GM19043 (cell line): ENCODE measurements at regions not wholly inside any gene's neighbourhood (a gene's known extent, or its start where the extent isn't known, plus 50 kb on each side); places are given as distances from the start of the nearest gene placed in this dataset.

Experiments used
- ATAC-seq: cut with Tn5 transposase; IDR thresholded peaks from one replicate; pipeline ENCODE4 v1.9.1; 2021; ENCODE audit warnings: low read depth; ENCODE audit not compliant: unreplicated experiment

GRCh38 chr4:81904121-81904520 lies 432.4 kb upstream of the RASGEF1B start:
- no peak for ATAC-seq

DNA sequence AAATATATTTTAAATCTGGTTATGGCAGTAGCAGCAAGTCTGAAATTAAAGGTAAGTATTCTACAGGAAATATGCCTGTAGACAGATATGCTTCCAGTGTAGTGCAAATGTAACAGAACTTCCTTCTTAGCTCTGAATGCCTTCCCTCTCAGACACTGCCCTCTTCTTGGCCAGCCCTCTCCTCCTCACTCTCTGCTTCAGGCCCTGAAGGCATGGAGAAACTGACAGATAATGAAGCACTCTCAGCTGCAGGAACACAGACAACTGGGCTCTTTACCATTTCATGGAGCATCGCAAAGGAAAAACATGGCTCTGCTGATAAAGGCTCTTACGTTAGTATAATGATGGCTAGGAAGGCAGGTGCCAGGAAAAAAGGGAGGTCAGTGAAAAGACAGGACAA lies 431.5 kb upstream of the RASGEF1B start:
- no peak for ATAC-seq

DNA sequence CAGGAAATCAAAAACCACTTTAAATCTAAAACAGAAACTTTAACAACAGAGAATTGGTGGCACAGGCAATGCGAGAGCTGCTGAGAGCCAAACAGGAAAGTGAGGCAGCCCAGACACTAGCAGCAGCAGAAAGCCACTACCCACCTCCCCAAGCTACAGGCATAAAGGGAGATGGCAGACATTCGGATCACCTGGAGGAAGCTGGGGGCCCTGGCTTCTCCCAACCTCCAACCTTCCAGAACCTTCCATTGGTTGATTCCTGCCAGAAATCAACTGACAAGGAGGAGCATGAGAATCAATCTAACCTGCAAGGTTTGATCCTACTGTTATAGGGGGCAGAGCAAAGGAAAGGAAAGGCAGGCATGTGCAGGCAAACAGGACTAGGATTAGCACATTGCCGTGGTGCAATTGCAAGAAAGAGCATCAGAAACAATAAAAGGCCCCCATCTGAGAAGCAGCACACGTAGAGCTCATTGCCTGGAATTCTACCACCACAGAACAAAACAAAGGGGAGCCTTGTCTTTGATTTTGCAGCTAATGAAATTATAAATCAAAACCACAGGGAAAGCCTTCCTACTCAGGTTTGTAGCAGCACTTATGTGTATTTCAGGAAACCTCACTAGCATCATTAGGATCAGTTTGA lies 427.3 kb upstream of the RASGEF1B start:
- no peak for ATAC-seq

- no peak for ATAC-seq
Measured at GRCh38 chr4:81896936-81897335, 425.2 kb upstream of the RASGEF1B start.

GRCh38 chr4:81891005-81891996 lies 419.6 kb upstream of the RASGEF1B start:
- ATAC-seq, result no peak

GRCh38 chr4:81884986-81885385 lies 413.3 kb upstream of the RASGEF1B start:
- ATAC-seq, result no peak

DNA sequence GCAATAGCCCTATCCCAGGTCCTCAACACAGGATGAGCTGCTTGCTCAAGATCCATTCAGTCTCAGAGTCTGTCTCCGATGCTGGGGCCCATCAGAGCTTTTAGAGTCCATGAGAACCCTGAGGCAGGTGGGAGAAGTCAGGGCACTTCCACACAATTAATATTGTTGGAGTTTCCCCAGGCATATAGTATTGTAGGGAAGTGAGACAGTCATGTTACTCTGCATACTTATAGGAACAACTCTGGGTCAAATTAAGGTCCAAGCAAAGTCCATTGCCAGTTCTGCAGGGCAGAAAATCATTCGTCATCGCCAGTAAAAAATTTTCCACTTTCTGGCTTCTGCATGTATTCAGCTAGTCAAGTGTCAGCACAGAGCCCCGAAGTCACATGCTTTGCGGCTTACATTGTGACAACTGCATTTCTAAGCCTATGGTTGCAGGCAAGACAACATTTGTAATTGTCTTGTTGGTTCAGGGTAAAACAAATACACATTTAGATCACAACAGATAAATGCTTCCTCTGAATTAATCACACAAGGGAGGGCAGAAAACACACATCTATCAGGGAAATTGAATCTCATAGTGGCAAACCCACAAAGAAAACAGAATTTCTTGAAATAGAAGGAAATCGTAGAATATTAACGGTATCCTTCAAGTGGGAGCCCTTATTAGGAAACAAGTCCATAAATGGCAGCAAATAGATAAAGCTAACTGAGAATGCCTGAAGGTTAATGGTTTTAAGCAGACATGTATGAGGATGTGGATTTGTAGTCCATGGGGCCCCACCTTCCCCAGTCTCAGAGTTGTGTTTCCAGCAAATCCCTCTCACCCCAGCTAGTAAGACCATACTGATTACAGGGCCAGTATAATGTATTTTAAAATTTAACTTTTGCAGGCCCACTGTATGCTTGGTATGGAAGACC lies 412.1 kb upstream of the RASGEF1B start:
- no peak for ATAC-seq

DNA sequence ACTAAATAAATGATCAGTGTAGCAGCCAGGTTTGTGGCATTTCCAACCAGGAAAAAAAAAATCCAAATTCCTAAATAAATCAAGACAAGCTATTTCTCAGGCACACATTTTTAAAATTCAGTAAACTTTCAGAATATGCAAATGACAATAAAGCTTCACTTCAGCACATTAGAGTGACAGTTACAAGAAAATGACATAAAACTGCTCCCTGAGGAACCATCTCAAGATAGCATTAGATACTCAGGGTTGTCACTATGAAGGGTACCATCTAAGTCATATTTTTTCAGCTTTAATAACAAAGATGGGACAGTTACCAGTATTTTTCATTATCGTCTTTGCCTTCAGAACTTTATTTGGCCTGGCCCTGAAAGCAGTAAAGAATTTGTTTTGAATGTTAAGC lies 411.3 kb upstream of the RASGEF1B start:
- no peak for ATAC-seq

- ATAC-seq, result no peak
Measured at GRCh38 chr4:81881855-81882621, 410.3 kb upstream of the RASGEF1B start.

DNA sequence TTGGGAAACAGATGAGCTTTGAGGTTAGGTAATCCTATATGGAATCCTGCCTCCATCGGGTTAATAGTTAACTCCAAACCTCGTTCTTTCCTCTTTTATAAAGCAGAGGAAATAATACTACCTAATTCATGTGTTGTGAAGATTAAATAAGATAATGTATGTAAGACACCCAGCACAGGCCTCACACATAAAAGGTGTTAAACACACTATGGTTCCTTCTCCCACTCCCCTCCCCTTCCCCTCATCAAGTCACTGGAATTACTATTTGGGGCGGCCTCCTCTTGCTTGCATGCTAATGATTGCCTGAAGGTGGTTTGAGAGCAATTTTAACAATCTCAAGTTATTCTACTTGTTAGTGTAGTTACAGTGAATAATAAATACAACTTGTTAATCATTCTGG lies 404.4 kb upstream of the RASGEF1B start:
- no peak for ATAC-seq

- ATAC-seq, result no peak
Measured at GRCh38 chr4:81874661-81875515, 403.2 kb upstream of the RASGEF1B start.

GRCh38 chr4:81870275-81870674 lies 398.6 kb upstream of the RASGEF1B start:
- no peak for ATAC-seq

DNA sequence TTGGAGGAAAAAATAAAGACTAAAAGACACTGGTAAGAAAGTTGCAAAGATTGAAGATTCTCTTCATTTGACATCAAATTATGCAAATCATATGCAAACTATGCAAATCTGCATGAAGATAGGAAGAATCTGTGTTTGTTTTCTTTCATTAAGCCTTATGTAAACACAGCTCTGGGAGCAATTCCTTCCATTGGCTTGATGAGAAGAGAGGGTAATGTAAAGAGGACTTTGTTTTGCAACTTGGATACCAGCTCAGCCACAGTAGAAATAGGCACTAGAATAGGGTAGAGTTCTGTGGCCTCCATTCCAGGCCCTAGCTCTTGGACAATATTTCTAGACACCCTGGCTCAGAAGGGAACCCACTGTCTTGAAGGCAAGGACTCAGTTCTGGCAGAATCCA lies 388.4 kb upstream of the RASGEF1B start:
- no peak for ATAC-seq

- ATAC-seq, result no peak
Measured at GRCh38 chr4:81854406-81854805, 382.7 kb upstream of the RASGEF1B start.

DNA sequence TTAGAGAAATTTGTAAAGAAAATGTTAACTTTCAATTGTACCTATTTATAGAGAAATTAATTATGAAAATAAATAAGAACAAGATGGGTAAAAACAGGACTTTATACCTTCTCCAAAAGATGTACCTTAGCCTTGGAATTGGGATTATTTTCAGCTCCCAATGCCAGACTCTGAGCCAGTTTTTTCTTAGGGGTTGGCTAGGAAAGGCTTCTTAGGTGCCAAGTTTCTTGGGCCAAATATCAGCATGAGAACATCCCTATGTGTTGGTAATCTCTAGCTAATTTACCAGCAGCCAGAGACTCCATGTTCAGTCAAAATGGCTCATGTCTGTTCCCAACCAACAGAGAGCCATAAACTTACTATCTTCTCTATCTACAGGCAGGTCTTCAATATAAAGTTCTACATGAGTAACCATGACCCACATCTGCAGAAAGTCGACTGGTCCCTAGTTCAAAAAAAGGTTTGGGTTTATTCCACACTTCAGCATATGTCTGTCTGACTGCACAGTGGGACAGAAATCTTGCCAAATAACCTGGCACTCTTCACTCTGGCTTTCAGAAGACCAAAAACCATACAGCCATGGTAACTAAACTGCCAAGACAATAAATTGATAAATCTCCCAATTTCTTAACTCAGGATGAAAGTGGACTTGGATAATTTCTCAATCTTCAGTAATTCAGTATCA lies 380.5 kb upstream of the RASGEF1B start:
- ATAC-seq, result no peak

DNA sequence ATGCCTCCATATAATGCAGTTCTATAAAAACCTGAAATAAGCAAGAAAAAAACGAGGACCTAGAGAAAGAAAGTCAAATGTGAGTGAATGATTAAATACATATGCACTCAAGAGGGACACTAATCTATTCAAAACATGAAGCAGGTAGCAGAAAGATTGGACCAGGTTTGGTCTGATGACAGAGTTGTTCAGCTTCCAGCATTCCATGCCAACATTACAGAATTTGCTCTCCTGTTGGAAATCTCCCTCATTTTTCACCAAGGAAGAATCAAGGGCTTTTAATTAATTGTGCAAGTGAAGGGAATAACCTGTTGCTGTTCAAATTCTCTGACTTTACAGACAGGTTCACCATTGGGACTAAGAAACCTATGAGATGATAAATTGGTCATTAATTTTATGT lies 379.0 kb upstream of the RASGEF1B start:
- ATAC-seq, result no peak

GRCh38 chr4:81845761-81846160 lies 374.1 kb upstream of the RASGEF1B start:
- ATAC-seq, result no peak

GRCh38 chr4:81845273-81845672 lies 373.6 kb upstream of the RASGEF1B start:
- ATAC-seq, result no peak

GRCh38 chr4:81844717-81845116 lies 373.0 kb upstream of the RASGEF1B start:
- ATAC-seq, result no peak
